ENCODE measurements at regions not wholly inside any gene's neighbourhood (a gene's known extent, or its start where the extent isn't known, plus 50 kb on each side); places are given as distances from the start of the nearest gene placed in this dataset.

GRCh38 chr7:106772655-106773108 lies 92.4 kb upstream of the PIK3CG start:
- intact Hi-C loops (cut with micrococcal nuclease), result no loop called here
- no peaks in the 10 kb centered on the region for H3K9me3 ChIP-seq (ENCODE audit: control insufficient read depth in 1 of 2, insufficient read depth in 1 of 2, low read depth in 1 of 2, low read length in 2 of 2)
- DNase-seq (ENCODE audit: low read depth, low spot score) (peak; percentile 55), ATAC-seq (no peak)
- H3K9ac ChIP-seq (ENCODE audit: low read length), result peak overlapping the region; percentile 55
- peak; percentile 81 for TF ChIP-seq JUND (IDR thresholded peaks at IDR 0.05)
- no peak for TF ChIP-seq SRF (IDR thresholded peaks at IDR 0.05; ENCODE audit: low read depth)
- TF ChIP-seq ZBTB33 (IDR thresholded peaks at IDR 0.05; ENCODE audit: extremely low read depth, insufficient replicate concordance, low read length), result no peak
- TF ChIP-seq TCF7L2 (IDR thresholded peaks at IDR 0.05; ENCODE audit: borderline replicate concordance, extremely low read depth, insufficient read depth, insufficient read length), result no peak
- peak; percentile 84; the same call in 1 of the 2 replicates for TF ChIP-seq CBX3 (IDR thresholded peaks at IDR 0.05; ENCODE audit: low read depth)
- peak; percentile 59; the same call in 1 of the 2 replicates for TF ChIP-seq CEBPB (IDR thresholded peaks at IDR 0.05; ENCODE audit: low read depth)
- TF ChIP-seq EGR1 (IDR thresholded peaks at IDR 0.05; ENCODE audit: low read depth), result 0 out of 2 replicates have a peak, but pooled peaks have one; percentile 25
- TF ChIP-seq FOSL1 (IDR thresholded peaks at IDR 0.05; ENCODE audit: low read depth), result peak; percentile 92
- peak; percentile 84 for TF ChIP-seq SP1 (IDR thresholded peaks at IDR 0.05; ENCODE audit: low read depth)
- TF ChIP-seq EZH2phosphoT487 (IDR thresholded peaks at IDR 0.05; ENCODE audit: borderline replicate concordance), result no peak
- no peak for TF ChIP-seq ZNF274 (IDR thresholded peaks at IDR 0.05; ENCODE audit: low read depth, low read length)
- CTCF ChIA-PET, result no interaction called here
- H3K79me2 ChIP-seq (ENCODE audit: insufficient read depth, low read length), result no peaks in the 10 kb centered on the region
- RAD21 ChIA-PET (ENCODE audit: low non-redundant PET in 1 of 2, low total read pairs in 2 of 2, uncharacterized antibody in 2 of 2, unreplicated experiment in 2 of 2), result no interaction called here
- peaks cover 56 to 93% of the 10 kb centered on the region in 2 experiments for H3K4me1 ChIP-seq (ENCODE audit: control insufficient read depth in 1 of 2, insufficient read depth in 2 of 2, low read length in 2 of 2)
- H3K4me2 ChIP-seq (ENCODE audit: low read length), result peak overlapping the region; percentile 80
- peak overlapping the region; percentile 55 for H2AFZ ChIP-seq (ENCODE audit: low read depth, low read length, poor library complexity, severe bottlenecking)
- no peaks in the 10 kb centered on the region for H3K9me2 ChIP-seq (ENCODE audit: insufficient read depth)
- BruUV-seq (replicated peaks), result no TSS peak
- POLR2A ChIA-PET, result no interaction called here
- H3K27ac ChIP-seq (ENCODE audit: low read depth, low read length), result peak overlapping the region; percentile 87; the same call in 1 of the 2 replicates
- H4K20me1 ChIP-seq (ENCODE audit: insufficient read depth), result no peaks in the 10 kb centered on the region
- no peaks in the 10 kb centered on the region for H3K27me3 ChIP-seq (ENCODE audit: insufficient read depth, low read length)
- peak overlapping the region in 1 of 2 experiments; percentile 19; a peak in 2 of 4 replicates for H3K4me3 ChIP-seq (replicated peaks in 1 of 2; ENCODE audit: low read depth in 1 of 2, low read length in 2 of 2)
- H3K36me3 ChIP-seq (ENCODE audit: control insufficient read depth in 1 of 2, insufficient read depth in 2 of 2, low read length in 2 of 2), result no peaks in the 10 kb centered on the region
